Heart right ventricle (tissue), 16 donors: ENCODE measurements at regions not wholly inside any gene's neighbourhood (a gene's known extent, or its start where the extent isn't known, plus 50 kb on each side); places are given as distances from the start of the nearest gene placed in this dataset.
A peak's percentile ranks its signal among the peaks of the same experiment; 100 is the strongest.
"Not testable (repeated sequence)": the region's sequence is repeated elsewhere in the genome, so short reads cannot be mapped to it uniquely, and the experiment has no call there.

Experiments
- ATAC-seq, 8 donors: fragments of 200-7000 bp; cut with Tn5 transposase; one replicate each; pipeline ENCODE4 v1.9.1; 2020; ENCODE audit warnings: mild to moderate bottlenecking in 8 of 8, moderate library complexity in 8 of 8, moderate number of reproducible peaks in 1 of 8
- DNase-seq, 2 donors: peaks; one replicate each; pipeline ENCODE4 v3.0.0-alpha.2; 2020
- H3K27ac ChIP-seq, 10 donors: fragments of 200-600 bp; sonication (generic) in 2 of 10; one replicate each; pipeline versions ENCODE4 v1.5.0 to v1.8.0; 2020 to 2022; ENCODE audit warnings: mild to moderate bottlenecking in 3 of 10
- H3K27me3 ChIP-seq, 7 donors: fragments of 200-600 bp; one replicate each; pipeline ENCODE4 v1.8.0; 2021 to 2022; ENCODE audit warnings: mild to moderate bottlenecking in 2 of 7
- H3K36me3 ChIP-seq, 9 donors: fragments of 200-600 bp; sonication (generic) in 1 of 9; one replicate each; pipeline versions ENCODE4 v1.5.0 to v1.8.0; 2020 to 2022; ENCODE audit warnings: mild to moderate bottlenecking in 2 of 9
- H3K4me1 ChIP-seq, 9 donors: fragments of 200-600 bp; sonication (generic) in 1 of 9; one replicate each; pipeline versions ENCODE4 v1.5.0 to v1.8.0; 2020 to 2022; ENCODE audit warnings: mild to moderate bottlenecking in 4 of 9
- H3K4me3 ChIP-seq, 10 donors: fragments of 200-600 bp; sonication (generic) in 2 of 10; one replicate each; pipeline versions ENCODE4 v1.5.0 to v1.8.0; 2020 to 2022; ENCODE audit warnings: mild to moderate bottlenecking in 7 of 10, moderate library complexity in 2 of 10
- H3K9me3 ChIP-seq, 11 donors: fragments of 200-600 bp in 10 of 11; sonication (generic) in 2 of 11; one replicate each; pipeline versions ENCODE4 v1.5.0 to v1.8.0; 2013 to 2022; ENCODE audit warnings: mild to moderate bottlenecking in 2 of 11, control low read depth in 1 of 11, moderate library complexity in 1 of 11
- whole genome bisulfite sequencing, 2 donors: extraction: QIAGEN DNeasy Blood & Tissue Kit; methylation state at CpG; one replicate each; pipeline ENCODE4 v1.1.7; 2013; ENCODE audit warnings: inconsistent platforms in 1 of 2; 5-methylcytosine and 5-hydroxymethylcytosine counted together
- intact Hi-C, 10 donors: fragments of 100-400 bp; cut with DNase I; formaldehyde crosslinking; loops; one replicate each; pipeline versions ENCODE4 v1.11.1 to v1.14.2; 2022
- TF ChIP-seq, protein P1 (sequence below), 9 donors: fragments of 200-600 bp; sonication (generic) in 2 of 9; IDR thresholded peaks; one replicate each; pipeline versions ENCODE4 v1.5.0 to v1.8.0; 2021 to 2022; ENCODE audit warnings: antibody characterized with exemption in 9 of 9, mild to moderate bottlenecking in 5 of 9, moderate library complexity in 1 of 9
- donor health status: Arrhythmogenic right ventricular cardiomyopathy.
- donor health status: ischemic (EF 13 %, LVEDD 7.1; RV severe dilation, severe dysfunction).
- donor health status: healthy with polysubstance abuse.
- donor health status: DM: no; HTN: yes; CAD: no.
- donor health status: DM: no; HTN: no; CAD: no.
- donor health status: ischemic (EF 25% LVEDD 6.9; RV normal size, moderate dysfunction).
- donor health status: ischemic (EF 25% LVEDD 5.7; RV mildly dilated, moderate dysfunction).
- donor health status: healthy.
- donor health status: DM: yes; HTN: yes; CAD: no.
- donor health status: Ischemic cardiomyopathy.
- donor health status: ischemic (EF 35%, LVEDD 5.7; RV mildly dilated, moderate dysfunction).
- donor health status: nonischemic (EF 11% LVEDD 7.7; RV severe dilation, severe dysfunction).
- donor health status: DM: yes; HTN: yes; CAD: no.
- donor health status: PGD.
- donor health status: ischemic (EF 29% LVEDD 5.4; RV normal size, mild dysfunction).
- donor health status: nonischemic (EF 23%, LVEDD 6.1; RV moderate dilation, normal function).

DNA sequence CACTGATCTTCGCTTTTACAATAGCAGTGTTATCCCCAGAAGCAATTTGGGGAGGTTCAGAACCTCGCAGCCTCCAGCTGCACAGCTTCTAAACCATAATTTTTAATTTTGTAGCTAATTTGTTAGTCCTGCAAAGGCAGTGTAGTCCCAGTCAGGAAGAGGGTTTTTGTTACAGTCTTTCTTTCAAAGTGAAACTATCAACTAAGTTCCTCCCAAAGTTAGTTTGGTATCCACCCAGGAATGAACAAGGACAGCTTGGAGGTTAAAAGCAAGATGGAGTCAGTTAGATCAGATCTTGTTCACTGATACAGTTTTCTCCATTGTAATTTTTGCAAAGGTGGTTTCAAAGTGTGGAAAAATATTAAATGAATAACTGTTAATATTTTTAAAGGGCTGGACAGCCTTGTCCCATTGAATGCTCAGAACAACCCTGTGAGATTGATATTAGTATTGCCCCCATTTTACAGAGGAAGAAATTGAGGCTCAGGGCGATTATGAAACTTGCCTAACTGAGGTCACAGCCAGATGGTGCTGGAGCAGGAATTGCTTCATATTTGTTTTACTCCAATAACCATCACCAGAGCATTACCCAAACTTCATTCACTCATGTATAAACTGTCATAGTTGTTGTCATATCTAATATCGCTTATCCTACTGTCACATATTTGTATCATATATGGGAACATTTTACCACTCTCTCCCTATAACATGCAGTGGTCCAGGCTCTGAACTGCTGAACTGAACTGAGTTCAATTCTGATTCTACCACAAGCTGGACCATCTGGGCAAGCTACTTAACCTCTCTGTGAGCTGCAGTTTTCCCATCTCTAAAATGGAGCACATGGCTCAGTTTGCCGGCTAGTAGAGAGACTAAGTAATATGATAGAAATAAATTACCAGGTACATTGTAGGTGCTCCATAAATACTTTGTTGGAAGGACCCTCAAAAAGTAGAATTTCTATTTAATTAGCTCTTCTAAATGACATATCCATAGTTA, 213.8 kb downstream of the BCAS1 start:
- H3K9me3 ChIP-seq = no peaks in the 10 kb centered on the region
- WGBS, 2 donors = 95 to 98% methylated on average over 5 of the region's 5 CpGs
- TF ChIP-seq, protein P1, sequence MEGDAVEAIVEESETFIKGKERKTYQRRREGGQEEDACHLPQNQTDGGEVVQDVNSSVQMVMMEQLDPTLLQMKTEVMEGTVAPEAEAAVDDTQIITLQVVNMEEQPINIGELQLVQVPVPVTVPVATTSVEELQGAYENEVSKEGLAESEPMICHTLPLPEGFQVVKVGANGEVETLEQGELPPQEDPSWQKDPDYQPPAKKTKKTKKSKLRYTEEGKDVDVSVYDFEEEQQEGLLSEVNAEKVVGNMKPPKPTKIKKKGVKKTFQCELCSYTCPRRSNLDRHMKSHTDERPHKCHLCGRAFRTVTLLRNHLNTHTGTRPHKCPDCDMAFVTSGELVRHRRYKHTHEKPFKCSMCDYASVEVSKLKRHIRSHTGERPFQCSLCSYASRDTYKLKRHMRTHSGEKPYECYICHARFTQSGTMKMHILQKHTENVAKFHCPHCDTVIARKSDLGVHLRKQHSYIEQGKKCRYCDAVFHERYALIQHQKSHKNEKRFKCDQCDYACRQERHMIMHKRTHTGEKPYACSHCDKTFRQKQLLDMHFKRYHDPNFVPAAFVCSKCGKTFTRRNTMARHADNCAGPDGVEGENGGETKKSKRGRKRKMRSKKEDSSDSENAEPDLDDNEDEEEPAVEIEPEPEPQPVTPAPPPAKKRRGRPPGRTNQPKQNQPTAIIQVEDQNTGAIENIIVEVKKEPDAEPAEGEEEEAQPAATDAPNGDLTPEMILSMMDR (IDR thresholded peaks at IDR 0.05) = no peak

DNA sequence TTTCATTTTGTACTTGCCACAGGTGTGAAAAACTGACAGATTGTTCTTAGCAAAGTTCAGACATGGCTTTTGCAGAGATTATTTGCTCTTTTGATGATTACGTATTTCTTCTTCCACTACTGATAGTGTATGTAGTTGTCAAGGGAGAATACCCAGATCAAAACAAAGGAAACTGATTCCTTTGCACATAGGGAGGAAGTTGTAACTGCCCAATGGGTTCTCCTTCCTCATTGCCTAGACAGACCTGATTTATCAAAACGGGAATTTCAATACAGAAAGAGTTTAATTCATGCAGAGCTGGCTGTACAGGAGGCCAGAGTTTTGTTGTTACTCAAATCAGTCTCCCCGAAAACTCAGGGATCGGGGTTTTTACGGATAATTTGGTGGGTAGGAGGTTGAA, 214.7 kb downstream of the BCAS1 start:
- Histone ChIP-seq H3K9me3 (no peaks in the 10 kb centered on the region), H3K36me3 (no peaks in the 10 kb centered on the region), H3K4me1 (peaks cover 0 to 39% (median 17%) of the 10 kb centered on the region in 9 donors), H3K27me3 (no peaks in the 10 kb centered on the region), H3K4me3 (no peak overlapping the region), H3K27ac (no peak overlapping the region)
- 83 to 90% methylated on average over 5 of the region's 5 CpGs for WGBS, 2 donors
- TF ChIP-seq, protein P1 (IDR thresholded peaks at IDR 0.05) = no peak
- intact Hi-C loops = loop anchor here in 1 of 10 donors (10.0 kb wide), 1 partner anchor 61 kb away; no protein-coding TSS in a partner anchor
- ATAC-seq (no peak), DNase-seq (no peak)

More for the DNA sequence above, 213.8 kb downstream of the BCAS1 start:
- intact Hi-C loops = loop anchor here in 1 of 10 donors (10.0 kb wide), 1 partner anchor 62 kb away; no protein-coding TSS in a partner anchor
- no peak for ATAC-seq
- DNase-seq = no peak
- Histone ChIP-seq H3K27ac (peak overlapping the region in 1 of 10 donors; percentile 13), H3K36me3 (no peaks in the 10 kb centered on the region), H3K4me1 (peaks cover 0 to 39% (median 17%) of the 10 kb centered on the region in 9 donors), H3K4me3 (no peak overlapping the region), H3K27me3 (no peaks in the 10 kb centered on the region)

DNA sequence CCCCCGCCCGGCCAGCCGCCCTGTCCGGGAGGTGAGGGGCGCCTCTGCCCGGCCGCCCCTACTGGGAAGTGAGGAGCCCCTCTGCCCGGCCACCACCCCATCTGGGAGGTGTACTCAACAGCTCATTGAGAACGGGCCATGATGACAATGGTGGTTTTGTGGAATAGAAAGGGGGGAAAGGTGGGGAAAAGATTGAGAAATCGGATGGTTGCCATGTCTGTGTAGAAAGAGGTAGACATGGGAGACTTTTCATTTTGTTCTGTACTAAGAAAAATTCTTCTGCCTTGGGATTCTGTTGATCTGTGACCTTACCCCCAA, 215.8 kb downstream of the BCAS1 start:
- intact Hi-C loops = loop anchor here in 1 of 10 donors (10.0 kb wide), 1 partner anchor 60 kb away; no protein-coding TSS in a partner anchor
- not testable (repeated sequence) for H3K27me3 ChIP-seq, ATAC-seq, H3K4me3 ChIP-seq, H3K9me3 ChIP-seq, DNase-seq, H3K36me3 ChIP-seq, H3K27ac ChIP-seq
- H3K4me1 ChIP-seq = peaks cover 0 to 30% (median 9%) of the 10 kb centered on the region in 9 donors
- 98 to 100% methylated on average over 3 to 5 of the region's 10 CpGs for WGBS, 2 donors

DNA sequence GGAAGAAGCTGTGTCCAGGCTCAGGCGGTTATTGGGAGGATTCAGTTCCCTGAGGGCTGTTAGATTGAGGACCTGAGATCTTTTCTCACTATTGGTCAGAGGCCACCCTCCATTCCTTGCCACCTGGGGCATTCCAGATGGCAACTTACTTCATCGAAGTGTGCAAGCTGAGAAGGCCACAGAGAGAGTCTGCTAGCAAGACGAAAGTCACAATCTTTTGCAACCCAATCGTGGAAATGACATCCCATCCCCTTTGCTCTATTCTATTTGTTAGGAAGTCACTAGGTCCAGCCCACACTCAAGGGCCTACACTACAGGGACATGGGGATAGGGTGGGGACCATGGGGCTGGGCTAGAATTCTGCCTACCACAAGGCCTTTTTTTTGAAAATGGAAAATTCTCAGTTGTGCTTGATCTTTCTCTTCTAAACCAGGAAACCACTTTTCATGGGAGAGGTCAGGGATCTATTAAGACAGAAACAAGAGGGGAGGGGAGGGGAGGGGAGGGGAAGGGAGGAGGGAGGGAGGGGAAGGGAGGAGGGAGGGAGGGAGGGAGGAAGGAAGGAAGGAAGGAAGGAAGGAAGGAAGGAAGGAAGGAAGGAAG, 217.2 kb downstream of the BCAS1 start:
- DNase-seq = no peak
- TF ChIP-seq, protein P1 (IDR thresholded peaks at IDR 0.05) = no peak
- intact Hi-C loops = loop anchor here in 1 of 10 donors (10.0 kb wide), 1 partner anchor 58 kb away; no protein-coding TSS in a partner anchor
- 86 to 88% methylated on average over 4 of the region's 4 CpGs for WGBS, 2 donors
- no peaks in the 10 kb centered on the region for H3K27me3 ChIP-seq
- H3K36me3 ChIP-seq = no peaks in the 10 kb centered on the region
- no peak for ATAC-seq
- peaks cover 0 to 29% (median 6%) of the 10 kb centered on the region in 9 donors for H3K4me1 ChIP-seq
- H3K4me3 ChIP-seq = no peak overlapping the region
- H3K27ac ChIP-seq = no peak overlapping the region
- no peaks in the 10 kb centered on the region for H3K9me3 ChIP-seq
